ENCODE measurements at regions not wholly inside any gene's neighbourhood (a gene's known extent, or its start where the extent isn't known, plus 50 kb on each side); places are given as distances from the start of the nearest gene placed in this dataset.

DNA sequence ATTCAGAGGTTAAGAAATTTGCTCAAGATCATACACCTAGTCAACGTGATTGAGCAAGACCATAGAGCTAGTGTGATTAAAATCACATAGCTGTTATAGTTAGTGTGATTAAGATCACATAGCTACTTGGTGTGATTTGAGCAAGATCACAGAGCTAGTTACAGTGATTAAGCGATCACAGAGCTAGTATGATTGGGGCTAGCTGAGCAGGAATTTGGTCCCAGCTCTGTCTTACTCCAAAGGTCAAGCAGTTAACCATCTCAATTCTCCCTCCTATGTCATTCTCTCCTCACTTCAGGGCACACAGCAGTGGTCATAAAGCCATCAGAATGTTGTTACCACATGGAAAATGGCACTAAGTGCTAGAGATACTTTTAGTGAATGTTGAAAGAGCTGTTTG, 158.2 kb downstream of the SPTSSA start:
- ChIA-PET CTCF (interaction anchor here (0.6 to 2.1 kb wide), 8 partner anchors 12 to 1728 kb away, joined by 3 to 6 read pairs (median 4); no protein-coding TSS in a partner anchor), POLR2A (no interaction called here)
- Histone ChIP-seq H3K4me3 (no peak overlapping the region), H3K4me2 (no peak overlapping the region), H3K4me1 (no peaks in the 10 kb centered on the region), H3K9me3 (no peaks in the 10 kb centered on the region), H3K27ac (no peak overlapping the region)
- TF ChIP-seq RAD21 (conservative IDR thresholded peaks at IDR 0.05 in 1 of 2, IDR thresholded peaks at IDR 0.05 in 1 of 2) (no peak), EHMT2 (IDR thresholded peaks at IDR 0.05; ENCODE audit: low read depth) (no peak), MYC (IDR thresholded peaks at IDR 0.05; ENCODE audit: borderline replicate concordance, low read length) (no peak), ZC3H11A (IDR thresholded peaks at IDR 0.05) (no peak), TFCP2L1 (CRISPR knock-in tag; IDR thresholded peaks at IDR 0.05) (no peak), PHF8 (IDR thresholded peaks at IDR 0.05; ENCODE audit: borderline replicate concordance, low read depth) (no peak), HOXB5 (CRISPR knock-in tag; IDR thresholded peaks at IDR 0.05) (no peak), CEBPB (IDR thresholded peaks at IDR 0.05) (no peak), HOXB13 (CRISPR knock-in tag; IDR thresholded peaks at IDR 0.05; ENCODE audit: low read depth) (no peak), HDAC2 (IDR thresholded peaks at IDR 0.05) (no peak), NPAS2 (CRISPR knock-in tag; IDR thresholded peaks at IDR 0.05; ENCODE audit: borderline replicate concordance) (no peak), HEYL (CRISPR knock-in tag; IDR thresholded peaks at IDR 0.05) (no peak)
- 37% methylated on average over 2 of the region's 2 CpGs for WGBS (ENCODE audit: missing lambda C conversion rate)
- ATAC-seq (no peak), FAIRE-seq (no peak), DNase-seq (ENCODE audit: low read depth in 1 of 2, low spot score in 1 of 2) (no peak)

DNA sequence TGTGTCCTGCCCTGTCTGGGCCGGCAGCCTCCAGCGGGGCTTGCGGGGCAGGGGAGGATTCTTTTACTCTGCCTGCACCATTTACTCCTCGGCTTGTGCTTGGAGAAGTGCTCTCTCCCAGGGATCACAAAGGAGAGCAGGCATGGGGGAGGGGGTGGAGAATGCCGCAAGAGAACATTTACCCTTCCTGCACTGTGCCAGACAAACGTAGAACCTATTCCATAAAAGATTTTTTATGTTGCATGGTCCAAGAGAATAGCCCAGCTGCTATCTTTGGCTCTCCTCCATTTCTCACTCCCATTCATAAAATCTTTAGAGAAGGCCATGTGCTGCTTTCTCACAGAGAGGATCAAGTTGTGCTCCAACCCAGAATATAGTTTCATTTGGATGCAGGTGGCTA, 159.4 kb downstream of the SPTSSA start:
- ATAC-seq: no peak
- CTCF ChIA-PET: interaction anchor here (0.6 to 2.7 kb wide), 13 partner anchors 9 to 1743 kb away, joined by 3 to 18 read pairs (median 4); no protein-coding TSS in a partner anchor

GRCh38 chr14:34300882-34301734, 160.9 kb downstream of the SPTSSA start:
- Histone ChIP-seq H3K9me3 (no peaks in the 10 kb centered on the region), H3K27ac (no peak overlapping the region), H3K4me1 (peaks cover 8% of the 10 kb centered on the region), H3K4me2 (no peak overlapping the region), H3K4me3 (no peak overlapping the region)
- DNase-seq (ENCODE audit: low read depth in 1 of 2, low spot score in 1 of 2): peak; percentile 41 to 59
- CTCF ChIA-PET: interaction anchor here (0.6 to 2.7 kb wide), 19 partner anchors 10 to 1725 kb away, joined by 3 to 18 read pairs (median 3); no protein-coding TSS in a partner anchor
- TF ChIP-seq SMC3 (IDR thresholded peaks at IDR 0.05): peak; percentile 40; the same call in 2 of the 3 replicates
- peak; percentile 49; the same call in 1 of the 2 replicates for TF ChIP-seq GATA3 (IDR thresholded peaks at IDR 0.05; ENCODE audit: borderline replicate concordance)
- no peak for TF ChIP-seq MAZ (IDR thresholded peaks at IDR 0.05; ENCODE audit: borderline replicate concordance, low read depth, low read length)
- TF ChIP-seq, protein P1, sequence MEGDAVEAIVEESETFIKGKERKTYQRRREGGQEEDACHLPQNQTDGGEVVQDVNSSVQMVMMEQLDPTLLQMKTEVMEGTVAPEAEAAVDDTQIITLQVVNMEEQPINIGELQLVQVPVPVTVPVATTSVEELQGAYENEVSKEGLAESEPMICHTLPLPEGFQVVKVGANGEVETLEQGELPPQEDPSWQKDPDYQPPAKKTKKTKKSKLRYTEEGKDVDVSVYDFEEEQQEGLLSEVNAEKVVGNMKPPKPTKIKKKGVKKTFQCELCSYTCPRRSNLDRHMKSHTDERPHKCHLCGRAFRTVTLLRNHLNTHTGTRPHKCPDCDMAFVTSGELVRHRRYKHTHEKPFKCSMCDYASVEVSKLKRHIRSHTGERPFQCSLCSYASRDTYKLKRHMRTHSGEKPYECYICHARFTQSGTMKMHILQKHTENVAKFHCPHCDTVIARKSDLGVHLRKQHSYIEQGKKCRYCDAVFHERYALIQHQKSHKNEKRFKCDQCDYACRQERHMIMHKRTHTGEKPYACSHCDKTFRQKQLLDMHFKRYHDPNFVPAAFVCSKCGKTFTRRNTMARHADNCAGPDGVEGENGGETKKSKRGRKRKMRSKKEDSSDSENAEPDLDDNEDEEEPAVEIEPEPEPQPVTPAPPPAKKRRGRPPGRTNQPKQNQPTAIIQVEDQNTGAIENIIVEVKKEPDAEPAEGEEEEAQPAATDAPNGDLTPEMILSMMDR (IDR thresholded peaks at IDR 0.05): peak; percentile 73
- no peak for TF ChIP-seq RCOR1 (IDR thresholded peaks at IDR 0.05; ENCODE audit: low read depth, low read length)
- TF ChIP-seq RAD21 (conservative IDR thresholded peaks at IDR 0.05 in 1 of 2, IDR thresholded peaks at IDR 0.05 in 1 of 2): peak; percentile 77 to 79
- no peak for TF ChIP-seq FOSL2 (IDR thresholded peaks at IDR 0.05)
- no peak for TF ChIP-seq FOSL2 (CRISPR knock-in tag; IDR thresholded peaks at IDR 0.05)
- peak; percentile 49 for FAIRE-seq
- peak; percentile 71 to 78; a peak in 5 of 6 replicates for ATAC-seq
- POLR2A ChIA-PET: no interaction called here
- 33% methylated on average over 3 of the region's 3 CpGs for WGBS (ENCODE audit: missing lambda C conversion rate)

More for the DNA sequence above, 159.4 kb downstream of the SPTSSA start:
- no peak overlapping the region for H3K4me2 ChIP-seq
- TF ChIP-seq CHD4 (IDR thresholded peaks at IDR 0.05; ENCODE audit: borderline replicate concordance) (no peak), RARB (CRISPR knock-in tag; IDR thresholded peaks at IDR 0.05) (no peak), JUN (IDR thresholded peaks at IDR 0.05) (no peak), FOSB (CRISPR knock-in tag; IDR thresholded peaks at IDR 0.05) (no peak), POLR2AphosphoS2 (conservative IDR thresholded peaks at IDR 0.05; ENCODE audit: low read length) (no peak), MYC (IDR thresholded peaks at IDR 0.05; ENCODE audit: borderline replicate concordance, low read length) (no peak)
- TF ChIP-seq, protein P2, sequence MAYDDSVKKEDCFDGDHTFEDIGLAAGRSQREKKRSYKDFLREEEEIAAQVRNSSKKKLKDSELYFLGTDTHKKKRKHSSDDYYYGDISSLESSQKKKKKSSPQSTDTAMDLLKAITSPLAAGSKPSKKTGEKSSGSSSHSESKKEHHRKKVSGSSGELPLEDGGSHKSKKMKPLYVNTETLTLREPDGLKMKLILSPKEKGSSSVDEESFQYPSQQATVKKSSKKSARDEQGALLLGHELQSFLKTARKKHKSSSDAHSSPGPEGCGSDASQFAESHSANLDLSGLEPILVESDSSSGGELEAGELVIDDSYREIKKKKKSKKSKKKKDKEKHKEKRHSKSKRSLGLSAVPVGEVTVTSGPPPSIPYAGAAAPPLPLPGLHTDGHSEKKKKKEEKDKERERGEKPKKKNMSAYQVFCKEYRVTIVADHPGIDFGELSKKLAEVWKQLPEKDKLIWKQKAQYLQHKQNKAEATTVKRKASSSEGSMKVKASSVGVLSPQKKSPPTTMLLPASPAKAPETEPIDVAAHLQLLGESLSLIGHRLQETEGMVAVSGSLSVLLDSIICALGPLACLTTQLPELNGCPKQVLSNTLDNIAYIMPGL (CRISPR knock-in tag; IDR thresholded peaks at IDR 0.05; ENCODE audit: borderline replicate concordance): no peak
- no peak overlapping the region for H3K4me3 ChIP-seq
- H3K27ac ChIP-seq: no peak overlapping the region
- POLR2A ChIA-PET: interaction anchor here (1.3 kb wide), 1 partner anchor 194 kb away, joined by 3 read pairs; no protein-coding TSS in a partner anchor
- 61% methylated on average over 6 of the region's 6 CpGs for WGBS (ENCODE audit: missing lambda C conversion rate)
- FAIRE-seq (no peak), DNase-seq (ENCODE audit: low read depth in 1 of 2, low spot score in 1 of 2) (no peak)
- H3K4me1 ChIP-seq: peaks cover 6% of the 10 kb centered on the region
- no peaks in the 10 kb centered on the region for H3K9me3 ChIP-seq
